Natural killer cell treated with Interleukin-12 subunit alpha and Interleukin-12 subunit beta and Interleukin-15 and Interleukin-18, amount 100 ng/mL, for 72 hours (primary cell): ENCODE measurements at regions not wholly inside any gene's neighbourhood (a gene's known extent, or its start where the extent isn't known, plus 50 kb on each side); places are given as distances from the start of the nearest gene placed in this dataset.
A peak's percentile ranks its signal among the peaks of the same experiment; 100 is the strongest.
"Not testable (repeated sequence)": the region's sequence is repeated elsewhere in the genome, so short reads cannot be mapped to it uniquely, and the experiment has no call there.

Source experiments
- ATAC-seq, 2 donors: fragments of 150-1000 bp; cut with Tn5 transposase in 1 of 2; sonication (Bioruptor Pico), chemical (Tn5 transposase) in 1 of 2; 2 replicates each; pipeline ENCODE4 v1.10.0; 2021
- DNase-seq: peaks from one replicate; pipeline ENCODE4 v3.0.0; 2022; ENCODE audit warnings: low spot score
- H3K27ac Mint-ChIP-seq, 2 donors: 1 replicate in 1 of 2; 2 replicates in 1 of 2; pipeline ENCODE4 v1.8.0; 2022; ENCODE audit warnings: mixed read lengths in 2 of 2, mild to moderate bottlenecking in 1 of 2, moderate library complexity in 1 of 2
- H3K27me3 Mint-ChIP-seq, 2 donors: 1 replicate in 1 of 2; 2 replicates in 1 of 2; pipeline ENCODE4 v1.8.0; 2022; ENCODE audit warnings: mixed read lengths in 2 of 2
- H3K36me3 Mint-ChIP-seq: one replicate; pipeline ENCODE4 v1.8.0; 2022; ENCODE audit warnings: mixed read lengths
- H3K4me1 Mint-ChIP-seq, 2 donors: 1 replicate in 1 of 2; 2 replicates in 1 of 2; pipeline ENCODE4 v1.8.0; 2022; ENCODE audit warnings: low read depth in 2 of 2, mixed read lengths in 2 of 2, mild to moderate bottlenecking in 1 of 2
- H3K4me3 Mint-ChIP-seq: one replicate; pipeline ENCODE4 v1.8.0; 2022; ENCODE audit warnings: mixed read lengths
- H3K9me3 Mint-ChIP-seq: 2 replicates; pipeline ENCODE4 v1.8.0; 2022; ENCODE audit warnings: mixed read lengths

GRCh38 chr21:14013623-14014498 lies 196.9 kb downstream of the LIPI start:
- H3K27ac Mint-ChIP-seq, H3K4me3 Mint-ChIP-seq, H3K9me3 Mint-ChIP-seq, DNase-seq, ATAC-seq, H3K27me3 Mint-ChIP-seq, H3K4me1 Mint-ChIP-seq, H3K36me3 Mint-ChIP-seq: not testable (repeated sequence)

- H3K36me3 Mint-ChIP-seq: no peaks in the 10 kb centered on the region
- no peaks in the 10 kb centered on the region for H3K9me3 Mint-ChIP-seq
- ATAC-seq: no peak
- H3K27ac Mint-ChIP-seq: no peak overlapping the region
- H3K4me3 Mint-ChIP-seq: no peak overlapping the region
- DNase-seq: no peak
- H3K27me3 Mint-ChIP-seq: no peaks in the 10 kb centered on the region
- no peaks in the 10 kb centered on the region for H3K4me1 Mint-ChIP-seq
Measured at GRCh38 chr21:14013056-14013603, 197.6 kb downstream of the LIPI start.

GRCh38 chr21:14012409-14012808 lies 198.3 kb downstream of the LIPI start:
- DNase-seq (no peak), ATAC-seq (no peak)
- Mint-ChIP-seq H3K36me3 (no peaks in the 10 kb centered on the region), H3K9me3 (no peaks in the 10 kb centered on the region), H3K4me3 (no peak overlapping the region), H3K4me1 (no peaks in the 10 kb centered on the region), H3K27ac (no peak overlapping the region), H3K27me3 (peaks cover 0 to under 1% of the 10 kb centered on the region in 2 donors)

GRCh38 chr21:14011751-14012150 lies 199.0 kb downstream of the LIPI start:
- not testable (repeated sequence) for H3K9me3 Mint-ChIP-seq, H3K27ac Mint-ChIP-seq, ATAC-seq, H3K4me3 Mint-ChIP-seq, H3K4me1 Mint-ChIP-seq, DNase-seq, H3K36me3 Mint-ChIP-seq, H3K27me3 Mint-ChIP-seq

GRCh38 chr21:14011149-14011548 lies 199.6 kb downstream of the LIPI start:
- H3K27ac Mint-ChIP-seq, H3K4me3 Mint-ChIP-seq, ATAC-seq, H3K4me1 Mint-ChIP-seq, H3K9me3 Mint-ChIP-seq, H3K36me3 Mint-ChIP-seq, H3K27me3 Mint-ChIP-seq, DNase-seq: not testable (repeated sequence)

GRCh38 chr21:14010729-14011128 lies 200.0 kb downstream of the LIPI start:
- ATAC-seq: no peak
- Mint-ChIP-seq H3K36me3 (no peaks in the 10 kb centered on the region), H3K27ac (no peak overlapping the region), H3K4me3 (no peak overlapping the region), H3K27me3 (peaks cover 0 to 2% of the 10 kb centered on the region in 2 donors), H3K9me3 (no peaks in the 10 kb centered on the region), H3K4me1 (no peaks in the 10 kb centered on the region)
- no peak for DNase-seq

GRCh38 chr21:14009990-14010389 lies 200.8 kb downstream of the LIPI start:
- not testable (repeated sequence) for H3K4me1 Mint-ChIP-seq, H3K27ac Mint-ChIP-seq, ATAC-seq, H3K27me3 Mint-ChIP-seq, H3K4me3 Mint-ChIP-seq, H3K9me3 Mint-ChIP-seq, H3K36me3 Mint-ChIP-seq, DNase-seq

GRCh38 chr21:14009238-14009981 lies 201.3 kb downstream of the LIPI start:
- not testable (repeated sequence) for ATAC-seq, H3K27ac Mint-ChIP-seq, H3K4me3 Mint-ChIP-seq, H3K27me3 Mint-ChIP-seq, DNase-seq, H3K4me1 Mint-ChIP-seq, H3K36me3 Mint-ChIP-seq, H3K9me3 Mint-ChIP-seq

GRCh38 chr21:14008436-14008835 lies 202.3 kb downstream of the LIPI start:
- not testable (repeated sequence) for H3K27me3 Mint-ChIP-seq, H3K36me3 Mint-ChIP-seq, H3K27ac Mint-ChIP-seq, DNase-seq, H3K9me3 Mint-ChIP-seq, H3K4me3 Mint-ChIP-seq, H3K4me1 Mint-ChIP-seq, ATAC-seq

GRCh38 chr21:14008006-14008405 lies 202.7 kb downstream of the LIPI start:
- H3K27me3 Mint-ChIP-seq, DNase-seq, H3K4me3 Mint-ChIP-seq, H3K4me1 Mint-ChIP-seq, H3K36me3 Mint-ChIP-seq, ATAC-seq, H3K9me3 Mint-ChIP-seq, H3K27ac Mint-ChIP-seq: not testable (repeated sequence)

GRCh38 chr21:14006144-14006543 lies 204.6 kb downstream of the LIPI start:
- H3K27ac Mint-ChIP-seq, H3K27me3 Mint-ChIP-seq, DNase-seq, H3K9me3 Mint-ChIP-seq, ATAC-seq, H3K36me3 Mint-ChIP-seq, H3K4me3 Mint-ChIP-seq, H3K4me1 Mint-ChIP-seq: not testable (repeated sequence)

- not testable (repeated sequence) for H3K4me3 Mint-ChIP-seq, H3K9me3 Mint-ChIP-seq, DNase-seq, H3K27ac Mint-ChIP-seq, H3K36me3 Mint-ChIP-seq, H3K4me1 Mint-ChIP-seq
- peak; percentile 51 to 59 for ATAC-seq
- H3K27me3 Mint-ChIP-seq: peaks cover 0 to 14% of the 10 kb centered on the region in 2 donors
Measured at GRCh38 chr21:13986996-13987958, 223.5 kb downstream of the LIPI start.
